ENCODE measurements at regions not wholly inside any gene's neighbourhood (a gene's known extent, or its start where the extent isn't known, plus 50 kb on each side); places are given as distances from the start of the nearest gene placed in this dataset.

GRCh38 chr1:177571076-177571475 lies 398.8 kb downstream of the SEC16B start:
- Mint-ChIP-seq H3K36me3 (no peaks in the 10 kb centered on the region), H3K27ac (no peak overlapping the region), H3K4me3 (no peak overlapping the region), H3K9me3 (no peaks in the 10 kb centered on the region), H3K4me1 (no peaks in the 10 kb centered on the region), H3K27me3 (ENCODE audit: insufficient read depth, low read depth) (peaks cover 2% of the 10 kb centered on the region)
- no peaks in the 10 kb centered on the region for H3K27me3 ChIP-seq
- H3K9me3 ChIP-seq (ENCODE audit: low read depth), result no peaks in the 10 kb centered on the region
- H3K4me2 ChIP-seq, result no peak overlapping the region
- H4K20me1 ChIP-seq (ENCODE audit: low read depth), result no peaks in the 10 kb centered on the region
- peaks cover 8% of the 10 kb centered on the region for H3F3A ChIP-seq (ENCODE audit: low read depth)
- DNase-seq (ENCODE audit: low spot score), result no peak
- H3K4me1 ChIP-seq, result peaks cover 10% of the 10 kb centered on the region
- no peak overlapping the region for H3K4me3 ChIP-seq
- no peak overlapping the region for H3K27ac ChIP-seq
- TF ChIP-seq CTCF (IDR thresholded peaks at IDR 0.05) (no peak), EZH2phosphoT487 (IDR thresholded peaks at IDR 0.05) (no peak), EZH2 (IDR thresholded peaks at IDR 0.05) (no peak)
- no peaks in the 10 kb centered on the region for H3K79me2 ChIP-seq (ENCODE audit: low read depth)
- no peak overlapping the region for H2AFZ ChIP-seq (replicated peaks)
- H3K9ac ChIP-seq, result no peak overlapping the region
- H3K36me3 ChIP-seq, result no peaks in the 10 kb centered on the region

GRCh38 chr1:177569476-177569875 lies 398.7 kb downstream of the BRINP2 start:
- H3K4me1 Mint-ChIP-seq, result no peaks in the 10 kb centered on the region
- no peak overlapping the region for H2AFZ ChIP-seq (replicated peaks)

GRCh38 chr1:177568622-177569021 lies 397.9 kb downstream of the BRINP2 start:
- Mint-ChIP-seq H3K9me3 (no peaks in the 10 kb centered on the region), H3K27ac (no peak overlapping the region), H3K27me3 (ENCODE audit: insufficient read depth, low read depth) (peaks cover 2% of the 10 kb centered on the region), H3K4me3 (no peak overlapping the region), H3K36me3 (no peaks in the 10 kb centered on the region), H3K4me1 (no peaks in the 10 kb centered on the region)
- Histone ChIP-seq H3K4me3 (no peak overlapping the region), H4K20me1 (ENCODE audit: low read depth) (no peaks in the 10 kb centered on the region), H3K36me3 (no peaks in the 10 kb centered on the region), H3K79me2 (ENCODE audit: low read depth) (no peaks in the 10 kb centered on the region), H3K9me3 (ENCODE audit: low read depth) (no peaks in the 10 kb centered on the region), H3K9ac (no peak overlapping the region), H3F3A (ENCODE audit: low read depth) (peaks cover 8% of the 10 kb centered on the region), H2AFZ (replicated peaks) (no peak overlapping the region), H3K4me1 (peaks cover 10% of the 10 kb centered on the region), H3K27ac (no peak overlapping the region), H3K4me2 (peak overlapping the region; percentile 32), H3K27me3 (no peaks in the 10 kb centered on the region)
- TF ChIP-seq EZH2 (IDR thresholded peaks at IDR 0.05), result no peak
- no peak for TF ChIP-seq EZH2phosphoT487 (IDR thresholded peaks at IDR 0.05)
- TF ChIP-seq CTCF (IDR thresholded peaks at IDR 0.05), result peak; percentile 48
- DNase-seq (ENCODE audit: low spot score), result peak; percentile 65

More at GRCh38 chr1:177569476-177569875, 398.7 kb downstream of the BRINP2 start:
- no peaks in the 10 kb centered on the region for H3K27me3 ChIP-seq
- H3K27me3 Mint-ChIP-seq (ENCODE audit: insufficient read depth, low read depth), result peaks cover 2% of the 10 kb centered on the region
- no peaks in the 10 kb centered on the region for H3K79me2 ChIP-seq (ENCODE audit: low read depth)
- H3F3A ChIP-seq (ENCODE audit: low read depth), result peaks cover 8% of the 10 kb centered on the region
- DNase-seq (ENCODE audit: low spot score), result no peak
- no peaks in the 10 kb centered on the region for H3K36me3 Mint-ChIP-seq
- H3K4me3 ChIP-seq, result no peak overlapping the region
- no peak overlapping the region for H3K4me3 Mint-ChIP-seq
- no peaks in the 10 kb centered on the region for H3K36me3 ChIP-seq
- H3K9me3 Mint-ChIP-seq, result no peaks in the 10 kb centered on the region
- no peak overlapping the region for H3K27ac Mint-ChIP-seq
- H3K4me2 ChIP-seq, result no peak overlapping the region
- H4K20me1 ChIP-seq (ENCODE audit: low read depth), result no peaks in the 10 kb centered on the region
- no peak for TF ChIP-seq EZH2 (IDR thresholded peaks at IDR 0.05)
- TF ChIP-seq EZH2phosphoT487 (IDR thresholded peaks at IDR 0.05), result no peak
- no peak for TF ChIP-seq CTCF (IDR thresholded peaks at IDR 0.05)
- H3K27ac ChIP-seq, result no peak overlapping the region
- H3K9ac ChIP-seq, result no peak overlapping the region
- H3K4me1 ChIP-seq, result peaks cover 10% of the 10 kb centered on the region
- H3K9me3 ChIP-seq (ENCODE audit: low read depth), result no peaks in the 10 kb centered on the region
